Vagina (tissue), 2 donors: ENCODE measurements at regions not wholly inside any gene's neighbourhood (a gene's known extent, or its start where the extent isn't known, plus 50 kb on each side); places are given as distances from the start of the nearest gene placed in this dataset.

Experiments
- POLR2A ChIP-seq, 2 donors: fragments of 450-650 bp; IDR thresholded peaks; one replicate each; pipeline ENCODE4 v1.6.1; 2017; ENCODE audit warnings: antibody characterized with exemption in 2 of 2, mild to moderate bottlenecking in 2 of 2, moderate library complexity in 2 of 2
- TF ChIP-seq, protein P1 (sequence below), 3 experiments: fragments of 450-650 bp in 2 of 3; fragments of 200-600 bp in 1 of 3; sonication (generic) in 1 of 3; IDR thresholded peaks; one replicate each; pipeline ENCODE4 v1.5.1; 2017 to 2019; ENCODE audit warnings: antibody characterized with exemption in 3 of 3, mild to moderate bottlenecking in 2 of 3, moderate library complexity in 2 of 3

DNA sequence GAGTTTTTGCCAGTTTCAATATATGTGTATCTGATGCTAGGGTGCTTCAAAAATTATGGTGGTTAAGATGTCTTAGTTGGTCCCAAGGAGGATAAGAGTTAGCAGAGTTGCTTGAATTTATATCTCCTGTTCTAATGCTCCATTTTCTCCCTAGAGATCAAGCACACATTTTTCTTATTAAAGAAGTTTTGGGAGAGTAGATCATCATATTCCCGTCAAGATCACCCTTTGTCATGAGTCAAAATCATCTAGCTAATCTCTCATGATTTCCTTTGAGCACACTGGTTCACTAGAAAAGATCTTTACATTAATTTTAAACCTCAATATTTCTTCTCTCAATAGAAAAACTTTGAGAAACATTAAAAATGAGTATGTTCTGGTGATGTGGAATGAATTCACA, 429.9 kb upstream of the SEMA3A start:
- TF ChIP-seq, protein P1, sequence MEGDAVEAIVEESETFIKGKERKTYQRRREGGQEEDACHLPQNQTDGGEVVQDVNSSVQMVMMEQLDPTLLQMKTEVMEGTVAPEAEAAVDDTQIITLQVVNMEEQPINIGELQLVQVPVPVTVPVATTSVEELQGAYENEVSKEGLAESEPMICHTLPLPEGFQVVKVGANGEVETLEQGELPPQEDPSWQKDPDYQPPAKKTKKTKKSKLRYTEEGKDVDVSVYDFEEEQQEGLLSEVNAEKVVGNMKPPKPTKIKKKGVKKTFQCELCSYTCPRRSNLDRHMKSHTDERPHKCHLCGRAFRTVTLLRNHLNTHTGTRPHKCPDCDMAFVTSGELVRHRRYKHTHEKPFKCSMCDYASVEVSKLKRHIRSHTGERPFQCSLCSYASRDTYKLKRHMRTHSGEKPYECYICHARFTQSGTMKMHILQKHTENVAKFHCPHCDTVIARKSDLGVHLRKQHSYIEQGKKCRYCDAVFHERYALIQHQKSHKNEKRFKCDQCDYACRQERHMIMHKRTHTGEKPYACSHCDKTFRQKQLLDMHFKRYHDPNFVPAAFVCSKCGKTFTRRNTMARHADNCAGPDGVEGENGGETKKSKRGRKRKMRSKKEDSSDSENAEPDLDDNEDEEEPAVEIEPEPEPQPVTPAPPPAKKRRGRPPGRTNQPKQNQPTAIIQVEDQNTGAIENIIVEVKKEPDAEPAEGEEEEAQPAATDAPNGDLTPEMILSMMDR (IDR thresholded peaks at IDR 0.05), result no peak
- no peak for TF ChIP-seq POLR2A (IDR thresholded peaks at IDR 0.05)
